CD4-positive, CD25-positive, alpha-beta regulatory T cell (primary cell): ENCODE measurements at regions not wholly inside any gene's neighbourhood (a gene's known extent, or its start where the extent isn't known, plus 50 kb on each side); places are given as distances from the start of the nearest gene placed in this dataset.

Source experiments
- ATAC-seq, 2 donors: fragments of 150-1000 bp; cut with Tn5 transposase; one replicate each; pipeline ENCODE4 v1.10.0; 2021; ENCODE audit warnings: low read depth in 2 of 2, moderate number of reproducible peaks in 2 of 2, moderate library complexity in 1 of 2
- DNase-seq, 3 donors: peaks; one replicate each; pipeline versions ENCODE4 v3.0.0 to v3.0.0-alpha.2; 2012 to 2022; ENCODE audit warnings: mixed read lengths in 1 of 3
- H3K27ac ChIP-seq: one replicate; pipeline ENCODE4 v1.7.0; 2013; ENCODE audit warnings: mild to moderate bottlenecking, low read length; ENCODE audit not compliant: insufficient read depth, poor library complexity, severe bottlenecking
- H3K27me3 ChIP-seq: one replicate; pipeline ENCODE4 v1.7.0; 2013; ENCODE audit warnings: low read length; ENCODE audit not compliant: control insufficient read depth, insufficient read depth
- H3K36me3 ChIP-seq: one replicate; pipeline ENCODE4 v1.7.0; 2013; ENCODE audit warnings: mild to moderate bottlenecking, low read length, moderate library complexity; ENCODE audit not compliant: control insufficient read depth, insufficient read depth
- H3K4me1 ChIP-seq: 2 replicates; pipeline ENCODE4 v1.7.0; 2013; ENCODE audit warnings: mild to moderate bottlenecking, low read length; ENCODE audit not compliant: insufficient read depth, control insufficient read depth, poor library complexity, severe bottlenecking
- H3K4me3 ChIP-seq: one replicate; pipeline ENCODE4 v1.7.0; 2013; ENCODE audit warnings: low read depth, mild to moderate bottlenecking, low read length, moderate library complexity
- H3K9me3 ChIP-seq, 2 experiments: 1 replicate in 1 of 2; 2 replicates in 1 of 2; pipeline ENCODE4 v1.7.0; 2013; ENCODE audit warnings: low read length in 2 of 2, mild to moderate bottlenecking in 1 of 2, moderate library complexity in 1 of 2; ENCODE audit not compliant: control insufficient read depth in 2 of 2
- H3K27ac Mint-ChIP-seq, 3 donors: one replicate each; pipeline ENCODE4 v1.8.0; 2020 to 2022; ENCODE audit warnings: mild to moderate bottlenecking in 3 of 3, mixed read lengths in 3 of 3, moderate library complexity in 2 of 3
- H3K27me3 Mint-ChIP-seq: one replicate; pipeline ENCODE4 v1.8.0; 2022; ENCODE audit warnings: mild to moderate bottlenecking, mixed read lengths
- H3K36me3 Mint-ChIP-seq: one replicate; pipeline ENCODE4 v1.8.0; 2020; ENCODE audit warnings: mixed read lengths
- H3K4me1 Mint-ChIP-seq, 4 donors: one replicate each; pipeline ENCODE4 v1.8.0; 2020 to 2022; ENCODE audit warnings: mixed read lengths in 4 of 4, mild to moderate bottlenecking in 1 of 4
- H3K4me3 Mint-ChIP-seq, 4 donors: one replicate each; pipeline ENCODE4 v1.8.0; 2020 to 2022; ENCODE audit warnings: mild to moderate bottlenecking in 4 of 4, mixed read lengths in 4 of 4, moderate library complexity in 3 of 4
- H3K9me3 Mint-ChIP-seq, 7 donors: one replicate each; pipeline ENCODE4 v1.8.0; 2020 to 2022; ENCODE audit warnings: mixed read lengths in 7 of 7, mild to moderate bottlenecking in 3 of 7, moderate library complexity in 2 of 7

GRCh38 chr10:107474650-107475049 is 310.1 kb upstream of the SORCS1 start:
- Mint-ChIP-seq H3K36me3 (no peaks in the 10 kb centered on the region), H3K27me3 (no peaks in the 10 kb centered on the region), H3K4me3 (no peak overlapping the region), H3K4me1 (no peaks in the 10 kb centered on the region), H3K27ac (no peak overlapping the region), H3K9me3 (peaks cover 6 to 14% (median 10%) of the 10 kb centered on the region in 7 donors)
- DNase-seq (no peak), ATAC-seq (no peak)
- no peak overlapping the region for H3K4me3 ChIP-seq
- no peak overlapping the region for H3K27ac ChIP-seq
- H3K27me3 ChIP-seq = no peaks in the 10 kb centered on the region
- no peaks in the 10 kb centered on the region for H3K36me3 ChIP-seq
- H3K9me3 ChIP-seq = no peaks in the 10 kb centered on the region
- no peaks in the 10 kb centered on the region for H3K4me1 ChIP-seq

- Histone ChIP-seq H3K36me3 (no peaks in the 10 kb centered on the region), H3K27ac (no peak overlapping the region), H3K9me3 (no peaks in the 10 kb centered on the region), H3K4me3 (no peak overlapping the region), H3K27me3 (no peaks in the 10 kb centered on the region), H3K4me1 (no peaks in the 10 kb centered on the region)
- Mint-ChIP-seq H3K27ac (no peak overlapping the region), H3K4me1 (no peaks in the 10 kb centered on the region), H3K9me3 (peaks cover 6 to 14% (median 9%) of the 10 kb centered on the region in 7 donors), H3K27me3 (no peaks in the 10 kb centered on the region), H3K36me3 (no peaks in the 10 kb centered on the region), H3K4me3 (no peak overlapping the region)
- DNase-seq = no peak
- ATAC-seq = no peak
Observed at GRCh38 chr10:107473225-107473624, 308.7 kb upstream of the SORCS1 start.

- no peak overlapping the region for H3K4me3 ChIP-seq
- no peaks in the 10 kb centered on the region for H3K27me3 ChIP-seq
- H3K9me3 ChIP-seq = no peaks in the 10 kb centered on the region
- Mint-ChIP-seq H3K9me3 (peaks cover 4 to 13% (median 9%) of the 10 kb centered on the region in 7 donors), H3K4me1 (no peaks in the 10 kb centered on the region), H3K4me3 (no peak overlapping the region), H3K27ac (no peak overlapping the region), H3K27me3 (no peaks in the 10 kb centered on the region), H3K36me3 (no peaks in the 10 kb centered on the region)
- H3K36me3 ChIP-seq = no peaks in the 10 kb centered on the region
- ATAC-seq (no peak), DNase-seq (no peak)
- H3K4me1 ChIP-seq = no peaks in the 10 kb centered on the region
- no peak overlapping the region for H3K27ac ChIP-seq
Observed at GRCh38 chr10:107471911-107472310, 307.4 kb upstream of the SORCS1 start.

- peaks cover 2 to 26% (median 9%) of the 10 kb centered on the region in 7 donors for H3K9me3 Mint-ChIP-seq
- no peaks in the 10 kb centered on the region for H3K36me3 ChIP-seq
- H3K9me3 ChIP-seq = peaks cover 5 to 6% of the 10 kb centered on the region in 2 experiments
- no peaks in the 10 kb centered on the region for H3K27me3 Mint-ChIP-seq
- H3K27ac Mint-ChIP-seq = no peak overlapping the region
- no peak for ATAC-seq
- H3K36me3 Mint-ChIP-seq = no peaks in the 10 kb centered on the region
- no peaks in the 10 kb centered on the region for H3K4me1 ChIP-seq
- no peaks in the 10 kb centered on the region for H3K27me3 ChIP-seq
- DNase-seq = no peak
- no peak overlapping the region for H3K27ac ChIP-seq
- H3K4me3 ChIP-seq = no peak overlapping the region
- no peaks in the 10 kb centered on the region for H3K4me1 Mint-ChIP-seq
- H3K4me3 Mint-ChIP-seq = no peak overlapping the region
Observed at GRCh38 chr10:107453561-107453960, 289.1 kb upstream of the SORCS1 start.

GRCh38 chr10:107451047-107451446 is 286.5 kb upstream of the SORCS1 start:
- no peaks in the 10 kb centered on the region for H3K27me3 ChIP-seq
- H3K27ac ChIP-seq = no peak overlapping the region
- H3K36me3 ChIP-seq = no peaks in the 10 kb centered on the region
- Mint-ChIP-seq H3K27me3 (no peaks in the 10 kb centered on the region), H3K9me3 (peaks cover 2 to 32% (median 10%) of the 10 kb centered on the region in 7 donors), H3K4me3 (no peak overlapping the region), H3K4me1 (no peaks in the 10 kb centered on the region), H3K27ac (no peak overlapping the region), H3K36me3 (no peaks in the 10 kb centered on the region)
- DNase-seq (no peak), ATAC-seq (no peak)
- peaks cover 2% of the 10 kb centered on the region in 2 experiments for H3K9me3 ChIP-seq
- no peak overlapping the region for H3K4me3 ChIP-seq
- H3K4me1 ChIP-seq = no peaks in the 10 kb centered on the region

- Histone ChIP-seq H3K27me3 (no peaks in the 10 kb centered on the region), H3K4me3 (no peak overlapping the region), H3K9me3 (peaks cover 0 to 2% of the 10 kb centered on the region in 2 experiments), H3K4me1 (no peaks in the 10 kb centered on the region), H3K36me3 (no peaks in the 10 kb centered on the region), H3K27ac (no peak overlapping the region)
- no peaks in the 10 kb centered on the region for H3K4me1 Mint-ChIP-seq
- H3K27me3 Mint-ChIP-seq = no peaks in the 10 kb centered on the region
- no peak for ATAC-seq
- no peak for DNase-seq
- no peak overlapping the region for H3K4me3 Mint-ChIP-seq
- H3K36me3 Mint-ChIP-seq = no peaks in the 10 kb centered on the region
- H3K27ac Mint-ChIP-seq = no peak overlapping the region
- peaks cover 2 to 33% (median 11%) of the 10 kb centered on the region in 7 donors for H3K9me3 Mint-ChIP-seq
Observed at GRCh38 chr10:107450056-107450455, 285.6 kb upstream of the SORCS1 start.

GRCh38 chr10:107444443-107444842 is 279.9 kb upstream of the SORCS1 start:
- Mint-ChIP-seq H3K36me3 (no peaks in the 10 kb centered on the region), H3K4me3 (no peak overlapping the region), H3K27ac (no peak overlapping the region), H3K4me1 (no peaks in the 10 kb centered on the region), H3K9me3 (peaks cover 0 to 35% (median 9%) of the 10 kb centered on the region in 7 donors), H3K27me3 (no peaks in the 10 kb centered on the region)
- H3K36me3 ChIP-seq = no peaks in the 10 kb centered on the region
- H3K4me1 ChIP-seq = no peaks in the 10 kb centered on the region
- H3K27ac ChIP-seq = no peak overlapping the region
- DNase-seq (no peak), ATAC-seq (no peak)
- H3K9me3 ChIP-seq = peaks cover 0 to 2% of the 10 kb centered on the region in 2 experiments
- H3K4me3 ChIP-seq = no peak overlapping the region
- H3K27me3 ChIP-seq = no peaks in the 10 kb centered on the region

GRCh38 chr10:107443813-107444212 is 279.3 kb upstream of the SORCS1 start:
- Mint-ChIP-seq H3K9me3 (peaks cover 0 to 33% (median 9%) of the 10 kb centered on the region in 7 donors), H3K27ac (no peak overlapping the region), H3K36me3 (no peaks in the 10 kb centered on the region), H3K4me3 (no peak overlapping the region), H3K27me3 (no peaks in the 10 kb centered on the region), H3K4me1 (no peaks in the 10 kb centered on the region)
- no peaks in the 10 kb centered on the region for H3K27me3 ChIP-seq
- DNase-seq = no peak
- peaks cover 0 to 2% of the 10 kb centered on the region in 2 experiments for H3K9me3 ChIP-seq
- ATAC-seq = no peak
- no peak overlapping the region for H3K27ac ChIP-seq
- no peaks in the 10 kb centered on the region for H3K36me3 ChIP-seq
- H3K4me3 ChIP-seq = no peak overlapping the region
- H3K4me1 ChIP-seq = no peaks in the 10 kb centered on the region
